D341Med (cell line): ENCODE measurements at regions not wholly inside any gene's neighbourhood (a gene's known extent, or its start where the extent isn't known, plus 50 kb on each side); places are given as distances from the start of the nearest gene placed in this dataset.

Source experiments
- DNase-seq: peaks from one replicate; pipeline ENCODE4 v3.0.0; 2012; ENCODE audit warnings: low spot score

DNA sequence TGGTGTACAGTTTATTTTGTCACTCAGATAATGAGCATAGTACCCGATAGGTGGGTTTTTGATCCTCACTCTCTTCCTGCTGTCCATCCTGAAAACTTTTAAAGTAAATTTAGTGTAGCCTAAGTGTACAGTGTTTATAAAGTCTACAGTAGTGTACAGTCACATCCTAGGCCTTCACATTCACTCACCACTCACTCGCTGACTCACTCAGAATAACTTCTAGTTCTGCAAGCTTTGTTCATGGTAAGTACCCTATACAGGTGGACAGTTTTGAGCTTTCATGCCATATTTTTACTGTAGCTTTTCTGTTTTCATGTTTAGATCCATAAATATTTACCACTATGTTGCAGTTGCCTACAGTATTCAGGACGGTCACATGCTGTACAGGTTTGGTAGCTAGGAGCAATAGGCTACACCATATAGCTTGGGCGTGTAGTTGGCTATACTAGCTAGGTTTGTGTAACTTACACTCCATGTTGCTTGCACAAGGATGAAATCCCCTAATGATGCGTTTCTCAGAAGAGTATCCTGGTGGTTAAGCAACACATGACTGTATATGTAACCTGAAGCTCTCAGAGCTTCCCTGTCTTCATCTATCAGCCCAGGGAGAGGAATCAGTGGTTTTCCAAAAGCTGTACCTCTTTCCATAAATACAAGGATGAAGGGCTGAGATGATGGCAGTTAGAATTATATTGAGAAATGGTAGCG is 87.6 kb upstream of the SLC25A26 start:
- DNase-seq, result no peak

DNA sequence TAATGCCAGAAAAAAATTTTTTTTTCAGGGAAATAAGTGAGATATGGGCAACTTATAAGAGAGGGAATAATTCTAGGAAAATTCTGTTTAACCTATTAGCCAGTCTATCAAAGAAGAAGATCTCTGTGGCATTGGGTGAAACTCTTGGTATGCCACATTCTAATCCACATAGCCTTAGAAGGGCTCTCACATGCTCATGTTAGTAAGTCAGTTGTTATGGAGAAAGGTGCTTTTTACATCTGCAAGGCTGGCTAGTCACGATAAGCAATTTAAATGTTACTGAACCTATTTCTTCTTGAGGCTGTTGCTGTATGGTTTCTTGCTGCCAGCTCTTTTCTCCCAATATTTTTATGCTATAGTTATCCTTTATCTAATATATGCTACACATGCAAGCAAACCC is 89.9 kb upstream of the MAGI1 start:
- DNase-seq, result no peak

DNA sequence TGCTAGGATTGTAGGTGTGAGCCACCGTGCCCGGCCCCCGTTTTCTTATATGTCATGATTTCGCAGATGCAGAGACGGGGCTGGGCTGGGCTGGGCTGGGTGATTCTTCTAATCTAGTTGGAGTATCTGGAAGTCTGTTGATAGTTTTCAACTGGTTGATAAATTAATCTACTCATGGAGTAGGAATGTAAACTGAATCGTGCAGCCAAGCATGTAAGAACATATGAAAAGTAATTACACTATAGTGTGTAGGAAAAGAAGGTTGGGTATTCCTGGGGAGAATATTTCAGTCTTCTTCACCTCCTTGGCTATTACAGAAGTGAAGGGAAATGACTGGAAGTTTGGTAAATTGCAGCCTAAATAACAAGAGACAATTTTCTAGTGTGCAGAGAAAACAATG is 82.6 kb upstream of the MAGI1 start:
- no peak for DNase-seq

DNA sequence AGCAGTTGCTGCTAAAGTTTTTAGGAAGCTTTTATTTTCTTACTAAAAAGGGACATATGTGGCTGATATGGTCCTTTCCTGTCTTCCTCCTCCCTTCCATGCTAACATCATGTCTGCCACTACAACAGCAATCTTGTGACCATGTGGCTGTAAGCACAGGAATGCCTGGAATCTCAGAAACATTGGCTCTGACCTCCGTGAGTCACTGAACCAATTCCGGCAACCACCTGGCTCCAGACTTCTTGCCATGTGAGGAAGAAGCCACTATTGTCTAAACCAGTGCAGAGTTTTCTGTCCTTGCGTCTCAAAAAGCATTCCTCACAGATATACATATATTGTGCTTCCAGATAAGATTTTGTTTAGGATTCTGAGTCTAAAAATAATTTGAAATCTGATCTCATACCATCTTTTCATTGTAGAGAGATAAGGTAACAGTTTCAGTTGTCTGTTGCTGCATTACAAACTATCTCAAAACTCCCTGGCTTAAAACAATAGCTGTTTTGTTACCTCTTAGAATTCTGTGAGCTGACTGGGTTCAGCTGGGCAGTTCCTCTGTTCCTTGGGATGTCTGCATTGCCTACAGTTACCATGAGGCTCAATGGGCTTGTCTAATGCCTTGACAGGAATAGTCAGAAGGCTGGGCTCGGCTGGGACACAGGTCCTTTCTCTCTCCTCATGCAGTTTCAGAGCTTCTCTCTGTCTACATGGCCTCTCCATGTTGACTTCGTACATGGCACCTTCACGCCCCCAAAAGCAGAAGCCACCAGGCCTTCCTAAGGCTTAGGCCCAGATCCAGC is 77.3 kb upstream of the MAGI1 start:
- DNase-seq, result no peak

DNA sequence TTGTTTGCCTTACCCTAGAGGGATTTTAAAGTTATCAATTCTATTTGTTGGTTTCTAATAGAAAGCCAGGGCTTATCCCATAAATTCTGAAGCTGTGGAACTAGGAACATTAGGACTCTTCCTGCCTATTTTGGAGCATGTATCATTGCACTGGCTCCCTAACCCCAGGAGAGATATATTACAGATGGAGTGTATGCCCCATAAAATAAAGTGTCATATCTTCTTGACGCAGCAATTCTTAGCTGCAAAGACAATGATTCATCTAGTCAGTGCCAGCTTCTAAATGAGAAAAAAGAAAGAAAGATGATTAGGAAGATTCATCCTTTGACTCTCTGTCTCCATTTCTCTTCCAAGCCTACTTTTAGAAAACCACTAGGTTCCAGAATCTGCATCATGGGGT is 74.8 kb upstream of the MAGI1 start:
- DNase-seq, result no peak

DNA sequence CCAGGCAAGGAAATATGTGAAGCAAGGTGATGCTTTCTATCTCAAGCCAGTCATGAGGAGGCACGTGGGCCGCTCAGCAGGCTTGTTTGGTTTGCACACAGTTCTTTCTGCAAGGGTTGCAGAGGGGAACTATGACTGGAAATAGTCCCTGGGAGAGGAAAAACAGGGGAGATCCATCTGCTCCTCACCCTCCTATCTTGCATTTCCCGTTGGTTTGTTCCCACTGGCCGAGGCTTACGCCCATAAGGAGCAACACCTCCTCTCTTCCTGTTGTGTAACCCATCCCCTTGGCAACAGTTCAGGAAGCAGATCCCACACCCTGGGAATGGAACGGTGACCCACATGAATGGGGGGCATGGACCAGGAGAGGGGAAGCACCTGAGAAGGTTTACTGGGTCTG is 72.1 kb upstream of the MAGI1 start:
- no peak for DNase-seq

DNA sequence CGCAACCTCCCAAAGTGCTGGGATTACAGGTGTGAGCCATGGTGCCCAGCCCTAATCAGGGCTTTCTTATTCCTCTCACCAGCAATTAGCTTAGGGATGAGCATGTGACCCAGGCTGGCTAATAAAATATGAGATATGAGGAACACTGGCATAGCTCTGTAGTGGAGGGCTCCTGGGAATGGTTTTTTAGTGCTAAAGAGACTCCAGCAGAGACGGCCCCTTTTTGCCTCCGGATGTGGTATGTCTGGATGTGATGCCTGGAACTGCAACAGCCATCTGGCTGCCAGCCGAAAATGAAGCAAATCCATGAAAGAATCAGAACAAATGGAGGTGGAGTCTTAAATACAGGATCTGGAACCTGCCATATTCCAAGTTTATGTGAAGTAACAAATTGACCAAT is 69.1 kb upstream of the MAGI1 start:
- no peak for DNase-seq

DNA sequence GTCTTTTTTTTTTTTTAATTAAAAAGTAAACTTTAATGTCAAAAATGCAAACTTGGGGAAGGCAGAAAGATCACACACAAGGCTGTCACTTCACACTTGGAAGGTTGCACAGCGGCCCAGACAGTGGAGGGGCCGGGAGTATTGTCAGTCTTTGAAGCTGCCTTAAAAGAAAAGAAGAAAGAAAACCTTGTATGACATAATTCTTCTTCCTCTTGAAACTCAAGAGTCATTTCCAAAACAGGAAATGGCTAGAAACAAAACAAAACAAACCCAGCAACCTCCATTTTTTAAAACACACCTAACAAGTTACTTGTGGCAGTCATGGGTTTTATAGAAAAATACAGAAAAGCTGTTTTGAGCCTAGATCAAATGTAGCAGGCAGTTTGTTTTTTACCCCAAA is 68.1 kb upstream of the MAGI1 start:
- DNase-seq, result no peak

DNA sequence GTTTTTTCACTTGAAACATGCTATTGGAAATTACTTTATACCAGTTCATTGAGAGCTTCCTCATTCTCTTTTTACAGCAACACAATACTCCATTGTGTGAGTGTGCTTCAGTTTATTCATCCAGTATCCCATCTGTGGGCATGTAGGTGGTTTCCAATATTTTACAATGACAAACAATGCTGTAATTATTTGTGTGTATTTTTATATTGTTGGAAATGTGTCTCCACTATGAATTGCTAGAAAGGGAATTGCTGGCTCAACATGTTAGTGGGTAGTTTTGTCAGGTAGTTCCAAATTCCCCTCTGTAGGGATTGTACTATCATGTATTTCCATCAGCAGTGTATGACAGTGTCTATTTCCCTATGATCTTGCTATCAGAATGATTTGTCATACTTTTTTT is 65.8 kb upstream of the MAGI1 start:
- DNase-seq, result no peak

DNA sequence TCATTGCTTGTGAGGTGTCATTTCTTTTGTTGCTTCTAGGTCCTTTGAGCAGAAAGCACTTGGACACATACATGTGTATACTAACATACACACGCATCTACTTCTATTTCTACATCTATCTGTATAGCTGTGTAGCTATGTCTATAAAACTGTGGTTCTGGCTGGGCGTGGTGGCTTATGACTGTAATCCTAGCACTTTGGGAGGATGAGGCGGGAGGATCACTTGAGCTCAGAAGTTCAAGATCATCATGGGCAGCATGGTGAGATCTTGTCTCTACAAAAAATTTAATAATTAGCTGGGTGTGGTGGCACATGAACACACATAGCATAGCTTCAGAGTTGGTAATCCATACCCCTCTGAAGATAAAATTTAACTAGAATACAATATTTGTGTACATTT is 65.0 kb upstream of the MAGI1 start:
- no peak for DNase-seq

DNA sequence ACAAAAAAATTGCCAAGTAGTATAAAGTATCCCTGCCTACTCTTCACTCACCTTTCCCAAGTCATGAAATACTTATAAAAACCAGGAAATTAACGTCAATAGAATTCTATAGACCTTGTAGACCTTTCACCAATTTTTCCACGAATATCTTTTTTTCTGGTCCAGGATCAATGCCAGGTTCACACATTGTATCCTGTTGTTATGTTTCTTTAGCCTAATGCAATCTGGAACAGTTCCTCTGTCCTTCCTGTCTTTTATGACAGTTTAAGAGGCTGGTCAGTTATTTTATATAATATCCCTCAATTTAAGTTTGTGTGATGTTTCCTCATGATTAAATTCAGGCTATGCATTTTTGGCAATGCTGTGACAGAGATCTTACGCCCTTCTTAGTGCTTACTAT is 63.2 kb upstream of the MAGI1 start:
- DNase-seq, result no peak

DNA sequence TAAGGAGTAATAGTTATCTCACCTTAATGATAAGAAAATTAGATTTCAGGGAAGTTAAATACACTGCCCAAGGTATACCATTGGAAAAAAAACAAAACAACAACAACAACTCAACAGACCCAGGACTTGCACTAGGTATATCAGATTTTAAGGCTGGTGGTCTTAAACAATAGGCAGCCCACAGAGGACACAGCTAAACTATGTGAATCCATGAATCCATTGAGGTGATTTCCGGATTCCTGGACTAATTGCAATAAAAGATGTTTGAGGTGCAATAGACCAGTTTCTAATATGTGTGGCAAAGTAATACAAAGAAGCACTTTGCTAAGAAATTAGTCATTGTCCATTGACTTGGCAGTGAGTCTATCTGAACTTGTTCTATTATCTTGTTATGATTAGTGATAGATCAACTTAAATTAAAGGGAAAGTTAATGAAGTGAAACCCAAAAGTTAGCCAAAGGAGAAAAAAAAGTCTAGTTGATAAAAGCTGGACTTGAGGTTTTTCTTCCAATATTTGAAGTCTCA is 60.9 kb upstream of the MAGI1 start:
- no peak for DNase-seq

DNA sequence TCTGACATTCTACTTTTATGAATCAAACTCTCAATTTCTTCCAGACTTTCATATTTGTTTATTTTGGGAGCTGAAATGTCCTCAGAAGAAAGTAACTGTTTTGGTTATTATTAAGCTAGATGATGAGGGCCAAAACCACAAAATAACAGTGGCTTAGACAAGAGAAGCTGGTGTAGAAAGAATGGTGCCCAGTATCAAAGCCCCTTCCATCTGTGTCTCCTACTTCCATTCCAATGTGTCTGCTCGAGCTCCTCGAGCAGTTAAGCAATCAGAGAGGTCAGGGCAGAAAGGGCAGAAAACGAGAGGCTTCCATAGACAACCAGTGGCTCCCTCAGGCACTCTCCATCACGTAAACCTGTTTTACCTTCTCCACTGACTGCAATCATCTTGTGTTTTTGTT is 59.7 kb upstream of the MAGI1 start:
- no peak for DNase-seq

DNA sequence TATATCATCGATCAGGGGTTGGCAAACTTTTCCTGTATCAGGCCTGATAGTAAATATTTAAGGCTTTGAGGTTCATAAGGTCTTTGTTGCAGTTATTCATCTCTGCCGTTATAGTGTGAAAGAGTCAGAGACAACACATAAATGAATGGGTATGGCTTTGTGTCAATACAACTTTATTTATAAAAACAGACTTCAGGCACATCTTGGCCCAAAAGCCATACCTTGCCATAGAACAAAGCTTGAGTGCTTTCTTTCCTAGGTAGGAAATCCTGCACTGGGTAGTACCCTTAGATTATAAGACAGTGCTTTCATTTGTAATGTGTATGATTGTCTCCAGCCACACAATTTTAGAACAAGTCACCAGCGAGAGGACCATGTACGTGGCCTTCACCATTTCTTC is 58.9 kb upstream of the MAGI1 start:
- no peak for DNase-seq

DNA sequence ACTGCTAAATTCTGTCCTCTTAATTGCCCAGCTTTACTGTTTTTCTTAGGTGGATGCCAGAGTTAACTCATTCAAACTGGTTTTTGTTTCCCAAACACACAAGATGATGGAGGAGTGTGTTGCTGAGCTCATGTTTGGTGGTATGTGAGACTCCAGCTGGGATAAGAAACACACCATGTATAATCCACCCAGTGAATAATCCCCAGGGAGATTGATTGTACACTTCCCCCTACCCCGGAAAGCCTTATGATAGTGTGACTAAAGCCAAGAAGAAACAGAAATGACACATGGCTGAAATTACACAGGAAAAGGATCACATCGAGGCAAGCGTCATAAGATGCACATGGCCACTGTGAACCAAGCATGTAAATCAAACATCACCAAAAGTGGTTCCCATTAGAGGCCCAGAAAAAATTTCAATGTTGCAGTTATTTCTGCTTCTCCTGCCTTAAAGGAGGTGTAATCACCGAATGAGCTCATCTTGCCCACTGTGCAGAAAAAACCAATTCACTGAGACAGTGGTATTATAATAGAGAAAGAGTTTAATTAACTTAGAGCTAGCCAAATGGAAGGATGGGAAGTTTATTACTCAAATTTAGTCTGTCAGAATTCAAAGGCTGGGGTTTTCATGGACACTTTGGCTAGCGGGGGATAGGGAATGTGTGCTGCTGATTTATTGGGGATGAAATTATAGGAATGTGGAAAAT is 56.7 kb upstream of the MAGI1 start:
- no peak for DNase-seq

DNA sequence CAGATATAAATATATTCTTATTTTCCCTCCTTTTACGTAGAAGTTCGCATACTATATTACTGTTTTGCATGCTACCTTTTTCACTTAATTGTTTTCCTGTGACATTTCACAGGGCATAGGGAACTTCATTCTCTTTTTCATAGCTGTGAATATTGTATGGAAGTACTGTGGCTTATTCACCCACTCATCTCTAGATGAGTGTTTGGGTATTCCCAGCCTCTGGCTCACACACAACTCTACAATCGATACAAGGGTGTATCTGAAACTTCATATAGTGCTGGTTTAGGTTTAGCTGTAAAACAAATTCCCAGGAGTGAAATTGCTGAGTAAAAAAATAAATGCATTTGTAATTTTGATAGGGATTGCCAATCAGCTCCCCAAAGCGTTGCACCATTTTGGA is 55.3 kb upstream of the MAGI1 start:
- DNase-seq, result no peak

DNA sequence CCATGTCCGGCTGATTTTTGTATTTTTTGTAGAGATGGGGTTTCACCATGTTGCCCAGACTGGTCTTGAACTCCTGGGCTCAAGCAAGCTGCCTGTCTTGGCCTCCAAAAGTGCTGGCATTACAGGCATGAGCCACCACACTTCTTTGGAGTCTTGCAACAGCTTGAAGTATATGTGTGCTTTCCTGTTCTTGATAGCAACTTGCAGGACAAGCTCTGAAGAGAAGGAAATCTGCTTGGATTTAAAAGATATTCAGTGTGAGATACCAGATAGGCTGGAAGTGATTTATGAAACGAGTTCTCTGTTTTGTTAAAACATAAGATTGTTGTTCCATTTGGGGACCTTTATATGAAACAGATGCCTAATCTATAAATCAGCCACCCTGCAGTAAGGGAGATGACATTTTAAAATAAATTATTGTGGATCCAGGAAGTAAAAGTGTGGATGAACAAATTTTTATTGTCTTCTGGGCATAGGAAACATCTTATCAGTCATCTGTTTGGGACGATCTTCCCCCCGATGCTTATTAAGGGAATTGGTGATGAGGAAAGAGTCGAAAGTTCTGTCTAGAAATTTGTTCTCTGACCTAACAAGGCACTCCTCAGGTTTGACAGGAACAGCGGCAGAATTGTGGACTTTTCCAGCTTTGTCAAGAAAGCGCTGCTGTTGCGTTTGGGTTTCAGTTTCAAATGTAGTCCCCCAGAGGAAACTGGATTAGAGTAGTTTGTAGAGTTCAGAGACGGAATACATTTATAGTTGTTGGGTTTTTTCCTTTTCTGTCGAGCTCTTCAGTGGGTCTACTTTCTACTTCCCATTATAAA is 53.7 kb upstream of the MAGI1 start:
- no peak for DNase-seq
